Adrenal gland (tissue), 9 donors: ENCODE measurements at regions not wholly inside any gene's neighbourhood (a gene's known extent, or its start where the extent isn't known, plus 50 kb on each side); places are given as distances from the start of the nearest gene placed in this dataset.
A peak's percentile ranks its signal among the peaks of the same experiment; 100 is the strongest.

ENCODE experiments used
- DNase-seq, 7 donors: peaks; one replicate each; pipeline ENCODE4 v3.0.0-alpha.2; 2019 to 2020
- H3K27ac ChIP-seq, 5 donors: fragments of 200-600 bp; sonication (generic) in 4 of 5; 1 replicate in 3 of 5; 2 replicates in 2 of 5; pipeline versions ENCODE4 v1.5.1 to v1.8.0; 2016 to 2020; ENCODE audit warnings: mild to moderate bottlenecking in 1 of 5
- H3K27me3 ChIP-seq: fragments of 200-600 bp; 2 replicates; pipeline ENCODE4 v1.8.0; 2021
- H3K36me3 ChIP-seq, 2 donors: fragments of 200-600 bp; replicated peaks in 1 of 2; 1 replicate in 1 of 2; 2 replicates in 1 of 2; pipeline versions ENCODE4 v1.5.1 to v1.8.0; 2018 to 2022
- H3K4me1 ChIP-seq, 2 donors: fragments of 200-600 bp; replicated peaks in 1 of 2; 1 replicate in 1 of 2; 2 replicates in 1 of 2; pipeline versions ENCODE4 v1.5.1 to v1.8.0; 2018 to 2021
- H3K4me3 ChIP-seq, 4 donors: fragments of 200-600 bp; sonication (generic) in 3 of 4; one replicate each; pipeline ENCODE4 v1.5.1; 2016 to 2018
- H3K9me3 ChIP-seq, 3 donors: fragments of 200-600 bp; sonication (generic) in 1 of 3; replicated peaks in 1 of 3; 1 replicate in 2 of 3; 2 replicates in 1 of 3; pipeline versions ENCODE4 v1.5.1 to v1.8.0; 2016 to 2021
- POLR2A ChIP-seq, 2 donors: fragments of 450-650 bp; IDR thresholded peaks; one replicate each; pipeline ENCODE4 v1.6.1; 2017; ENCODE audit warnings: antibody characterized with exemption in 2 of 2, mild to moderate bottlenecking in 2 of 2, moderate library complexity in 1 of 2
- WGBS, 4 donors: extraction: QIAGEN DNeasy Blood & Tissue Kit in 2 of 4; methylation state at CpG; one replicate each; pipeline versions ENCODE4 v1.1.5 to v1.1.7; 2013 to 2017; 5-methylcytosine and 5-hydroxymethylcytosine counted together
- intact Hi-C, 2 donors: fragments of 100-400 bp; cut with DNase I; formaldehyde crosslinking; loops; one replicate each; pipeline versions ENCODE4 v1.14.1 to v1.15.0; 2022 to 2023
- TF ChIP-seq, protein P1 (sequence below), 6 experiments: fragments of 450-650 bp in 4 of 6; fragments of 200-600 bp in 2 of 6; sonication (generic) in 1 of 6; IDR thresholded peaks; 1 replicate in 5 of 6; 2 replicates in 1 of 6; pipeline versions ENCODE4 v1.5.1 to v1.8.0; 2016 to 2021; ENCODE audit warnings: antibody characterized with exemption in 6 of 6, mild to moderate bottlenecking in 2 of 6, moderate library complexity in 1 of 6
- donor health status: healthy with polysubstance abuse.
- donor health status: Bipolar disorder and iron deficiency.
- donor health status: DM: yes; HTN: yes; CAD: no.
- donor health status: DM: no; HTN: no; CAD: no.
- donor health status: DM: no; HTN: no; CAD: no.

DNA sequence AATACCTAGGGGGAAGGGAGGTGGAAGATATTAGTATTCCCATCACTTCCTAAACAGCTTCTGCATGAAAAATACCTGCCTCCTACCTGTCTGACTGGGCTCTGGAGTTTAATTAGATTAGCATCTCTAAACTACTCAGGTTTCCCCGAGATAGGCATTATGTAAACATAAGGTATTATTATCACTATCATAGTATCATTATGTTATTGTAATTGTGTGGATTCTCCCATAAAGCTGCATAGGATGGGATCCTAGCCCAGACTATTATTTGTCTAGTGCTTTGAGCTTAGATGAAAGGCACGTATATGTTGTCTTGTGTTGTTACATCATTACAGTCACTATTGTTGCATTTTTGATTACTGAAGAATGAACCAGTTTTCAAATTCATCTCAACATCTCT, 115.2 kb upstream of the SOX21 start:
- no peaks in the 10 kb centered on the region for H3K9me3 ChIP-seq
- no peaks in the 10 kb centered on the region for H3K4me1 ChIP-seq
- H3K27me3 ChIP-seq = no peaks in the 10 kb centered on the region
- DNase-seq = no peak
- no peaks in the 10 kb centered on the region for H3K36me3 ChIP-seq
- TF ChIP-seq, protein P1, sequence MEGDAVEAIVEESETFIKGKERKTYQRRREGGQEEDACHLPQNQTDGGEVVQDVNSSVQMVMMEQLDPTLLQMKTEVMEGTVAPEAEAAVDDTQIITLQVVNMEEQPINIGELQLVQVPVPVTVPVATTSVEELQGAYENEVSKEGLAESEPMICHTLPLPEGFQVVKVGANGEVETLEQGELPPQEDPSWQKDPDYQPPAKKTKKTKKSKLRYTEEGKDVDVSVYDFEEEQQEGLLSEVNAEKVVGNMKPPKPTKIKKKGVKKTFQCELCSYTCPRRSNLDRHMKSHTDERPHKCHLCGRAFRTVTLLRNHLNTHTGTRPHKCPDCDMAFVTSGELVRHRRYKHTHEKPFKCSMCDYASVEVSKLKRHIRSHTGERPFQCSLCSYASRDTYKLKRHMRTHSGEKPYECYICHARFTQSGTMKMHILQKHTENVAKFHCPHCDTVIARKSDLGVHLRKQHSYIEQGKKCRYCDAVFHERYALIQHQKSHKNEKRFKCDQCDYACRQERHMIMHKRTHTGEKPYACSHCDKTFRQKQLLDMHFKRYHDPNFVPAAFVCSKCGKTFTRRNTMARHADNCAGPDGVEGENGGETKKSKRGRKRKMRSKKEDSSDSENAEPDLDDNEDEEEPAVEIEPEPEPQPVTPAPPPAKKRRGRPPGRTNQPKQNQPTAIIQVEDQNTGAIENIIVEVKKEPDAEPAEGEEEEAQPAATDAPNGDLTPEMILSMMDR (IDR thresholded peaks at IDR 0.05) = no peak
- no peak for TF ChIP-seq POLR2A (IDR thresholded peaks at IDR 0.05)
- no peak overlapping the region for H3K27ac ChIP-seq
- intact Hi-C loops = no loop called here
- WGBS, 4 donors = 63 to 69% (median 64%) methylated on average over 2 of the region's 2 CpGs
- no peak overlapping the region for H3K4me3 ChIP-seq

DNA sequence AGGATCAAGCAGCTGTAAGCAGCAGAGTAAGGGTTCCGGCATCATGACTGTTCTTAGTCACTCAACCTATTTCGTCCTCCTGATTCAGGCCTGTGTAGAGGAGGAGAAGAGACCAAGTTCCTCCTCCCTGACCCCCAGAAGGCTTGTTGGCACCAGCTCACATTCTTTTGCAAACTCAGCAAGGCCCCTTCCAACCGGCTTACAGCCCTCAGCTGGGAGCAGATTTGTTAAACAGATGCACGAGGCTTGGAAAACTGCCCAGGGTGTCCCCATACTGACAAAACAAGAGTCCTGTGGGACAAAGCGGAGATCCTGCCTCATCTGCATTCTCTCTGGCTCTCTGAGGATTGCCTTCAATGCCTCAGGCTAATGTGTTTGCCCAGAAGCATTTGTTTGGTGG, 113.2 kb upstream of the SOX21 start:
- Histone ChIP-seq H3K4me1 (no peaks in the 10 kb centered on the region), H3K27me3 (no peaks in the 10 kb centered on the region), H3K9me3 (no peaks in the 10 kb centered on the region), H3K27ac (no peak overlapping the region), H3K4me3 (no peak overlapping the region), H3K36me3 (no peaks in the 10 kb centered on the region)
- intact Hi-C loops = no loop called here
- WGBS, 4 donors = 32 to 41% (median 32%) methylated on average over 4 to 5 of the region's 5 CpGs
- DNase-seq = peak; percentile 35 to 72 (median 54)
- TF ChIP-seq, protein P1 (IDR thresholded peaks at IDR 0.05) = no peak
- no peak for TF ChIP-seq POLR2A (IDR thresholded peaks at IDR 0.05)

DNA sequence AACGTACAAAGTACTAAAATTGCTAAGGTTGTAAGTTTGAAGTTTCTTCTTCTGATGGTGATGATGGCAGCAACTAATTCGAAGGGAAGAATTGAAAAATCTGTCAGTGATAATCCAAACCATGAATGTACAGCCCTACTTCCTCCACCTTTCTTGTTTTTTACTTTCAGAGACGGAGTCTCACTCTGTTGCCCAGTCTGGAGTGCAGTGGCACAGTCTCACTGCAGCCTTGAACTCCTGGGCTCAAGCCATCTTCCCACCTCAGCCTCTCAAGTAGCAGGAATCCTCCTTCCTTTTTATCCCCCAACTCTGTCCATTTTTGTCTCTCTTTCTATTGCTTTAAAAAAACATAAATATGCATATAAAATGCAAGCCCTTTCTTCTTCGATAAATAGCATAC, 112.3 kb upstream of the SOX21 start:
- no peaks in the 10 kb centered on the region for H3K27me3 ChIP-seq
- DNase-seq = no peak
- TF ChIP-seq POLR2A (IDR thresholded peaks at IDR 0.05) = no peak
- TF ChIP-seq, protein P1 (IDR thresholded peaks at IDR 0.05) = no peak
- intact Hi-C loops = no loop called here
- H3K4me1 ChIP-seq = no peaks in the 10 kb centered on the region
- no peak overlapping the region for H3K27ac ChIP-seq
- no peaks in the 10 kb centered on the region for H3K9me3 ChIP-seq
- H3K36me3 ChIP-seq = no peaks in the 10 kb centered on the region
- no peak overlapping the region for H3K4me3 ChIP-seq
- 77 to 87% (median 82%) methylated on average over 4 of the region's 4 CpGs for WGBS, 4 donors

DNA sequence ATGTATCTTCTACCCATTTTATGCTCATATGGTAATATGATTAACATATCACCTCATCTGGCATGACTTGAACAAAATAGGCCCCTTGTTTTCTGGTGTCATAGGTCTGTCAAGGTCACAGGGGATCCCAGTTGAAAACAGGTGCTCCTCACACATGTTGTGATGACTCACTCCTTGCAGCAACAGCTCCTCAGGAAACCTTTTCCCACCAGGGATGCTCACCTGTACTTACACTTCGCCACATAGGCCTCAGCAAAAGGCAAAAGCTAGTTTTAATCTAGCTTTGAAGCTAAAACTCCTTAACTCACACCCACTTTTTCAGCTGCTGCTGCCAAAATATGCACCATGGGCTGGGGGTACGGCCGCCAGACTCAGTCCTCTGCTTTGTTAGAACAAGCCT, 110.0 kb upstream of the SOX21 start:
- WGBS, 4 donors = 80 to 93% (median 91%) methylated on average over 3 of the region's 3 CpGs
- Histone ChIP-seq H3K36me3 (no peaks in the 10 kb centered on the region), H3K4me3 (no peak overlapping the region), H3K27ac (no peak overlapping the region), H3K27me3 (no peaks in the 10 kb centered on the region), H3K4me1 (no peaks in the 10 kb centered on the region), H3K9me3 (no peaks in the 10 kb centered on the region)
- intact Hi-C loops = no loop called here
- TF ChIP-seq, protein P1 (IDR thresholded peaks at IDR 0.05) = no peak
- no peak for TF ChIP-seq POLR2A (IDR thresholded peaks at IDR 0.05)
- no peak for DNase-seq
